AG04450 (cell line): ENCODE measurements at regions not wholly inside any gene's neighbourhood (a gene's known extent, or its start where the extent isn't known, plus 50 kb on each side); places are given as distances from the start of the nearest gene placed in this dataset.

Experiments used
- CTCF ChIA-PET: fragments of 300-600, 350-600 bp; formaldehyde crosslinking; extraction: SDS; loops from one replicate; lab custom pipeline; 2022; ENCODE audit warnings: antibody characterized with exemption, inconsistent platforms; lab: Charles Lee
- POLR2A ChIA-PET: fragments of 350-600 bp; formaldehyde crosslinking; extraction: SDS; loops from one replicate; lab custom pipeline; 2021; ENCODE audit warnings: antibody characterized with exemption, inconsistent platforms; lab: Yijun Ruan, JAX
- DNase-seq: peaks from one replicate; pipeline ENCODE4 v3.0.0-alpha.2; 2011; ENCODE audit warnings: low read depth, low spot score
- H3K27ac ChIP-seq: one replicate; pipeline ENCODE4 v1.5.1; 2012; ENCODE audit warnings: low read depth, low read length, control low read depth
- H3K27me3 ChIP-seq: one replicate; pipeline ENCODE4 v1.6.0; 2012; ENCODE audit warnings: low read length; ENCODE audit not compliant: control insufficient read depth, insufficient read depth
- H3K4me3 ChIP-seq: 2 replicates; pipeline ENCODE4 v1.5.1; 2011; ENCODE audit warnings: mild to moderate bottlenecking, low read depth, low read length, control low read depth
- H3K9me3 ChIP-seq: 2 replicates; pipeline ENCODE4 v1.5.1; 2012; ENCODE audit warnings: low read length; ENCODE audit not compliant: control insufficient read depth, insufficient read depth
- TF ChIP-seq, protein P1 (sequence below): IDR thresholded peaks from 2 replicates; pipeline ENCODE4 v1.5.1; 2011; ENCODE audit warnings: low read depth, low read length, control low read depth, inconsistent platforms

DNA sequence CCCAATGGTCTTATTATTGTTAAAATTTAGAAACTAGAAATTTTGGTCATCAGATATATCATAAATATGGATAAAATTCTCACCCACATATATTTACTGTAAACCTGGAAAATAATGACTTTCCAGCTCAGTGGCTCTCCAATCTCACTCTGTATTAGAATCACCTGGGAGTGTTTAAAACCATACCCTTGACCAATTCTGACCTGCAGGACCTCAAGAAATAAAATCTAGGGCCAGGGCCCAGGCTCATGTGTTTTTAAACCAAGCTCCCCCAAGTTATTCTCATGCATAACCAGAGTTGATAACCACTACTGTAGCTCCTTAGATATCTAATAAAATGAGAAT, 372.1 kb downstream of the SHQ1 start:
- no peak for DNase-seq
- CTCF ChIA-PET = no interaction called here
- POLR2A ChIA-PET = no interaction called here
- Histone ChIP-seq H3K27ac (no peak overlapping the region), H3K4me3 (no peak overlapping the region), H3K27me3 (peaks cover 10% of the 10 kb centered on the region), H3K9me3 (no peaks in the 10 kb centered on the region)
- TF ChIP-seq, protein P1, sequence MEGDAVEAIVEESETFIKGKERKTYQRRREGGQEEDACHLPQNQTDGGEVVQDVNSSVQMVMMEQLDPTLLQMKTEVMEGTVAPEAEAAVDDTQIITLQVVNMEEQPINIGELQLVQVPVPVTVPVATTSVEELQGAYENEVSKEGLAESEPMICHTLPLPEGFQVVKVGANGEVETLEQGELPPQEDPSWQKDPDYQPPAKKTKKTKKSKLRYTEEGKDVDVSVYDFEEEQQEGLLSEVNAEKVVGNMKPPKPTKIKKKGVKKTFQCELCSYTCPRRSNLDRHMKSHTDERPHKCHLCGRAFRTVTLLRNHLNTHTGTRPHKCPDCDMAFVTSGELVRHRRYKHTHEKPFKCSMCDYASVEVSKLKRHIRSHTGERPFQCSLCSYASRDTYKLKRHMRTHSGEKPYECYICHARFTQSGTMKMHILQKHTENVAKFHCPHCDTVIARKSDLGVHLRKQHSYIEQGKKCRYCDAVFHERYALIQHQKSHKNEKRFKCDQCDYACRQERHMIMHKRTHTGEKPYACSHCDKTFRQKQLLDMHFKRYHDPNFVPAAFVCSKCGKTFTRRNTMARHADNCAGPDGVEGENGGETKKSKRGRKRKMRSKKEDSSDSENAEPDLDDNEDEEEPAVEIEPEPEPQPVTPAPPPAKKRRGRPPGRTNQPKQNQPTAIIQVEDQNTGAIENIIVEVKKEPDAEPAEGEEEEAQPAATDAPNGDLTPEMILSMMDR = no peak

DNA sequence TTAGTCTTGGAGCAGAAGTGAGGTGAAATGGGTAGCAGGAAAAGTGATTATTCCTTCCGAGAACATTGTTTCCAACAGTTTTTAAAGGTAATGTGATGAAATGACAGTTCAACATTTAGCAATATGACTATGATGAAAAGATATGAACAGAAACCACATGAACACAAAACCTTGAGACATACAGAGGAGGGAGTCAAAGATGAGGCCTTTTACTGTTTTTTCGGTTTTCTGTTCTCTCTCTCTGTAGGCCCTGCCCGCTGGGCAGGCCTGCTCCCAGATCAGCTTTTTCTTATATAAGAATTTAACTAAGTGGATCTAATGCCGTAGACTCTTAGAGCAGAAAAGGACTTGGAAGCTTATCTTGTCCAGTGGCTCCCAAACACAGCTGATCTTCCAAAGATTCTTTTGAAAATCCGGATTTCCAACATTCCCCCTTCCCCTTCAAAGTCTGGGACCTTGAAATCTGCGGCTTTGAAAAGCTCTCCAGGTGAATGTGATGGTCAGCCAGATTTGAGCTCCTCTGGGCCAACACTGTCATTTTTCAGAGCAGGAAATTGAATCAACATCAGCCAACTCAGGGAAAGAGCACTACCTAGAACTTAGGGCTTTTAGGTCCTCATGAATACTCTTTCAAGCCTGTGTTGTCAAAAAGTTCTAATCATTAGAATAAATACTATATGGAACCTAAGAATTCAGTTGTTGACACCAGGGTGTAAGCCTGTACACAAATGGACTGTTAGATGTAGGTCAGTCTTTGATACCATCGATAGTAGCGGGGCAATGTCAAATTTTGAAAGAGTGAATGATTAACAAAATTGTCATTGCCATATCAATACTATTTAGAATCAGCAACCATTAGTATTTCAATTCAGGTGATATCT, 372.7 kb downstream of the SHQ1 start:
- DNase-seq = no peak
- H3K27ac ChIP-seq = no peak overlapping the region
- TF ChIP-seq, protein P1 = no peak
- H3K27me3 ChIP-seq = peaks cover 10% of the 10 kb centered on the region
- CTCF ChIA-PET = no interaction called here
- POLR2A ChIA-PET = no interaction called here
- no peak overlapping the region for H3K4me3 ChIP-seq
- no peaks in the 10 kb centered on the region for H3K9me3 ChIP-seq

DNA sequence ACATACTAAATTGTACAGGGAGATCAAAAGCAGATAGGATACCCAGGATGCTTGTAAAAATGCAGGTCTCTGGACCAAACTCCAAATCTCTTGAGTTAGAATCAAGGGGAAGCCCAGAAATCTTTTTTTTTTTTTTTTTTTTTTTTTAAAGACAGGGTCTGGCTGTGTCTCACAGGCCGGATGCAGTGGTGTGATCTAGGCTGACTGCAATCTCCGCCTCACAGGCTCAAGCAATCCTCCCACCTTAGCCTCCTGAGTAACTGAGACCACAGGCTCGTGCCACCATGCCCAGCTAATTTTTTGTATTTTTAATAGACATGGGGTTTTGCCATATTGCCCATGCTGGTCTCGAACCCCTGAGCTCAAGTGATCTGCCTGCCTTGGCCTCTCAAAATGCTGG, 373.5 kb downstream of the SHQ1 start:
- H3K27ac ChIP-seq = no peak overlapping the region
- TF ChIP-seq, protein P1 = no peak
- no peak overlapping the region for H3K4me3 ChIP-seq
- ChIA-PET CTCF (no interaction called here), POLR2A (no interaction called here)
- no peak for DNase-seq
- no peaks in the 10 kb centered on the region for H3K9me3 ChIP-seq
- peaks cover 13% of the 10 kb centered on the region for H3K27me3 ChIP-seq

DNA sequence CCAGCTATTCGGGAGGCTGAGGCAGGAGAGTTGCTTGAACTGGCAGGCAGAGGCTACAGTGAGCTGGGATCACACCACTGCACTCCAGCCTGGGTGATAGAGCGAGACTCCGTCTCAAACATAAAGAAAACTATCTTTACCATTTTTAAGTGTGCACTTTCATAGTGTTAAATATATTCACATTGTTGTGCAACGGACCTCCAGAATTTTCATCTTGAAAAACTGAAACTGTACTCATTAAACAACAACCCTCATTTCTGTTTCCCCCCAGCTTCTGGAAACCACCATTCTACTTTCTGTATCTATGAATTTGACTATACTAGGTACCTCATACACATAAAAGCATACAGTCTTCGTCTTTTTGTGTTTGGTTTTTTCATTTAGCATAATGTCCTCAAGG, 375.1 kb downstream of the SHQ1 start:
- H3K4me3 ChIP-seq = no peak overlapping the region
- H3K9me3 ChIP-seq = no peaks in the 10 kb centered on the region
- H3K27ac ChIP-seq = no peak overlapping the region
- peaks cover 17% of the 10 kb centered on the region for H3K27me3 ChIP-seq
- CTCF ChIA-PET = no interaction called here
- POLR2A ChIA-PET = no interaction called here
- no peak for DNase-seq
- TF ChIP-seq, protein P1 = no peak

DNA sequence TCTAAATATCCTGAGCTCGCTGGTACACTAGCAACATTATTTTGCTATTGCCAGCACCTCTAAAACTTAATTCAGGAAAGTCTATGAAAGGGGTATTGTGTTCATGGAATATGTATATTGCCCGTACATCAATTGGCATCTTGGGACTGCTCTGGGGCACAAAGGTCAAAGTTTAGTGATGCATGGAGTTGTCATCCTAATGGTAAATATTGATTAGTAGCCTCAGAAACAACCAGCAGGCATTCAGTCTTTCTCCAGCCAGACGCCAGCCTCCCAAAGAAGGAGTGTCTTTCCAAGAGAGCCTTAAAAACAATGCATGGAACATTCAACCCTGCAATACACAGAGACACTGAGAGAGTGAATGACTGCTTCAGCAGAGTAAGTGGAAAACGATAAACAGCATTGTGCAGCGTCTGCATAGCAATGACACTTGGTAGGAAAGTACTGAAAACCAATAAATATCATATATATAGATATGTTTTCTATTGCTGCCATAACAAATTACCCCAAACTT, 377.3 kb downstream of the SHQ1 start:
- TF ChIP-seq, protein P1 = no peak
- no peak for DNase-seq
- CTCF ChIA-PET = no interaction called here
- H3K4me3 ChIP-seq = no peak overlapping the region
- peaks cover 36% of the 10 kb centered on the region for H3K27me3 ChIP-seq
- H3K9me3 ChIP-seq = no peaks in the 10 kb centered on the region
- POLR2A ChIA-PET = no interaction called here
- no peak overlapping the region for H3K27ac ChIP-seq
